ENCODE measurements at regions not wholly inside any gene's neighbourhood (a gene's known extent, or its start where the extent isn't known, plus 50 kb on each side); places are given as distances from the start of the nearest gene placed in this dataset.

GRCh38 chr2:7672027-7672684, 754.9 kb downstream of the RNF144A start:
- no peak for ATAC-seq
- Histone ChIP-seq H3K27ac (no peak overlapping the region), H3K9me3 (no peaks in the 10 kb centered on the region), H3K36me3 (no peaks in the 10 kb centered on the region), H3K4me1 (no peaks in the 10 kb centered on the region), H3K27me3 (no peaks in the 10 kb centered on the region), H3K4me3 (no peak overlapping the region)
- no peak for DNase-seq
- no peak for TF ChIP-seq POLR2A (IDR thresholded peaks at IDR 0.05)
- no peak for TF ChIP-seq CTCF (IDR thresholded peaks at IDR 0.05 in 4 of 5, conservative IDR thresholded peaks at IDR 0.05 in 1 of 5)
- in situ Hi-C loops (cut with MboI; ENCODE audit: low sequenced_read_pairs in 4 of 4), result no loop called here
- intact Hi-C loops (cut with DNase I; ENCODE audit: low total_unique reads), result no loop called here

- TF ChIP-seq POLR2A (IDR thresholded peaks at IDR 0.05) (no peak), CTCF (IDR thresholded peaks at IDR 0.05 in 4 of 5, conservative IDR thresholded peaks at IDR 0.05 in 1 of 5) (no peak)
- H3K4me1 ChIP-seq, result no peaks in the 10 kb centered on the region
- ATAC-seq (no peak), DNase-seq (no peak)
- in situ Hi-C loops (cut with MboI; ENCODE audit: low sequenced_read_pairs in 4 of 4), result no loop called here
- H3K9me3 ChIP-seq, result no peaks in the 10 kb centered on the region
- intact Hi-C loops (cut with DNase I; ENCODE audit: low total_unique reads), result no loop called here
- H3K27me3 ChIP-seq, result no peaks in the 10 kb centered on the region
- H3K36me3 ChIP-seq, result no peaks in the 10 kb centered on the region
- no peak overlapping the region for H3K27ac ChIP-seq
- H3K4me3 ChIP-seq, result no peak overlapping the region
These were observed 755.5 kb downstream of the RNF144A start for GRCh38 chr2:7672685-7673071.

GRCh38 chr2:7673101-7673500, 755.9 kb downstream of the RNF144A start:
- intact Hi-C loops (cut with DNase I; ENCODE audit: low total_unique reads) (no loop called here), in situ Hi-C loops (cut with MboI; ENCODE audit: low sequenced_read_pairs in 4 of 4) (no loop called here)
- Histone ChIP-seq H3K27ac (no peak overlapping the region), H3K36me3 (no peaks in the 10 kb centered on the region), H3K4me3 (no peak overlapping the region), H3K27me3 (no peaks in the 10 kb centered on the region), H3K4me1 (no peaks in the 10 kb centered on the region), H3K9me3 (no peaks in the 10 kb centered on the region)
- no peak for DNase-seq
- no peak for TF ChIP-seq POLR2A (IDR thresholded peaks at IDR 0.05)
- no peak for TF ChIP-seq CTCF (IDR thresholded peaks at IDR 0.05 in 4 of 5, conservative IDR thresholded peaks at IDR 0.05 in 1 of 5)
- ATAC-seq, result no peak

GRCh38 chr2:7673853-7674252, 756.6 kb downstream of the RNF144A start:
- Histone ChIP-seq H3K9me3 (no peaks in the 10 kb centered on the region), H3K27ac (no peak overlapping the region), H3K27me3 (no peaks in the 10 kb centered on the region), H3K4me1 (no peaks in the 10 kb centered on the region), H3K4me3 (no peak overlapping the region), H3K36me3 (no peaks in the 10 kb centered on the region)
- in situ Hi-C loops (cut with MboI; ENCODE audit: low sequenced_read_pairs in 4 of 4), result no loop called here
- TF ChIP-seq POLR2A (IDR thresholded peaks at IDR 0.05) (no peak), CTCF (IDR thresholded peaks at IDR 0.05 in 4 of 5, conservative IDR thresholded peaks at IDR 0.05 in 1 of 5) (no peak)
- intact Hi-C loops (cut with DNase I; ENCODE audit: low total_unique reads), result no loop called here
- ATAC-seq (no peak), DNase-seq (no peak)

GRCh38 chr2:7674606-7675005, 757.4 kb downstream of the RNF144A start:
- in situ Hi-C loops (cut with MboI; ENCODE audit: low sequenced_read_pairs in 4 of 4), result no loop called here
- no peak for TF ChIP-seq CTCF (IDR thresholded peaks at IDR 0.05 in 4 of 5, conservative IDR thresholded peaks at IDR 0.05 in 1 of 5)
- TF ChIP-seq POLR2A (IDR thresholded peaks at IDR 0.05), result no peak
- H3K36me3 ChIP-seq, result no peaks in the 10 kb centered on the region
- no peaks in the 10 kb centered on the region for H3K4me1 ChIP-seq
- no peaks in the 10 kb centered on the region for H3K27me3 ChIP-seq
- H3K27ac ChIP-seq, result no peak overlapping the region
- no peaks in the 10 kb centered on the region for H3K9me3 ChIP-seq
- intact Hi-C loops (cut with DNase I; ENCODE audit: low total_unique reads), result no loop called here
- ATAC-seq (no peak), DNase-seq (no peak)
- H3K4me3 ChIP-seq, result no peak overlapping the region
